SH-SY5Y (cell line): ENCODE measurements at regions not wholly inside any gene's neighbourhood (a gene's known extent, or its start where the extent isn't known, plus 50 kb on each side); places are given as distances from the start of the nearest gene placed in this dataset.

ENCODE experiments used
- GATA2 ChIP-seq: IDR thresholded peaks from 2 replicates; pipeline ENCODE4 v1.6.1; 2011; ENCODE audit warnings: mild to moderate bottlenecking, low read depth, low read length
- GATA3 ChIP-seq: IDR thresholded peaks from 2 replicates; pipeline ENCODE4 v1.6.1; 2011; ENCODE audit warnings: low read depth, mild to moderate bottlenecking, low read length, moderate library complexity

- TF ChIP-seq GATA2 (no peak), GATA3 (no peak)
Measured at GRCh38 chr4:89492581-89493071, 185.0 kb upstream of the GPRIN3 start.
